ENCODE measurements at regions not wholly inside any gene's neighbourhood (a gene's known extent, or its start where the extent isn't known, plus 50 kb on each side); places are given as distances from the start of the nearest gene placed in this dataset.

- intact Hi-C loops (cut with micrococcal nuclease) = no loop called here
- no peaks in the 10 kb centered on the region for H3K27me3 ChIP-seq (replicated peaks in 1 of 4; ENCODE audit: control extremely low read depth in 1 of 4, control insufficient read depth in 3 of 4, insufficient read depth in 4 of 4, low read length in 3 of 4)
Observed at GRCh38 chr1:62978741-62979140, 194.8 kb downstream of the ATG4C start.

GRCh38 chr1:62981434-62981833 is 197.5 kb downstream of the ATG4C start:
- Histone ChIP-seq H3K36me3 (replicated peaks in 1 of 2; ENCODE audit: control extremely low read depth in 1 of 2, control insufficient read depth in 1 of 2, extremely low read depth in 1 of 2, insufficient read depth in 2 of 2, low read length in 1 of 2) (no peaks in the 10 kb centered on the region), H4K20me1 (ENCODE audit: control insufficient read depth, insufficient read depth, low read length, poor library complexity, severe bottlenecking) (no peaks in the 10 kb centered on the region), H3K27me3 (replicated peaks in 1 of 4; ENCODE audit: control extremely low read depth in 1 of 4, control insufficient read depth in 3 of 4, insufficient read depth in 4 of 4, low read length in 3 of 4) (no peaks in the 10 kb centered on the region), H2AFZ (ENCODE audit: insufficient read depth, low read depth, low read length, poor library complexity, severe bottlenecking) (no peak overlapping the region), H3K4me2 (replicated peaks; ENCODE audit: low read depth, low read length, poor library complexity, severe bottlenecking) (no peak overlapping the region), H3K4me3 (ENCODE audit: control extremely low read depth in 1 of 5, extremely low read depth in 1 of 5, insufficient read depth in 1 of 5, low read depth in 2 of 5, low read length in 4 of 5) (no peak overlapping the region), H3K27ac (ENCODE audit: low read length in 2 of 2) (no peak overlapping the region), H3K9me3 (ENCODE audit: control extremely low read depth in 1 of 3, control insufficient read depth in 2 of 3, insufficient read depth in 1 of 3, low read length in 2 of 3) (no peaks in the 10 kb centered on the region), H3K9ac (ENCODE audit: low read length) (no peak overlapping the region), H3K4me1 (ENCODE audit: control insufficient read depth in 2 of 2, insufficient read depth in 2 of 2, low read length in 2 of 2) (no peaks in the 10 kb centered on the region), H3K79me2 (ENCODE audit: control insufficient read depth, insufficient read depth, low read length) (no peaks in the 10 kb centered on the region)
- Mint-ChIP-seq H3K9me3 (ENCODE audit: insufficient read depth) (no peaks in the 10 kb centered on the region), H3K27me3 (peaks cover 19% of the 10 kb centered on the region), H3K4me3 (no peak overlapping the region), H3K27ac (no peak overlapping the region), H3K4me1 (no peaks in the 10 kb centered on the region)
- WGBS (ENCODE audit: insufficient coverage) = no CpG with 5 or more reads among the region's 5 CpGs
- intact Hi-C loops (cut with micrococcal nuclease) = no loop called here
- ATAC-seq (ENCODE audit: low read depth) = no peak
- no peak for DNase-seq
- TF ChIP-seq EZH2 (IDR thresholded peaks at IDR 0.05; ENCODE audit: borderline replicate concordance, insufficient read depth, low read depth, low read length, poor library complexity, severe bottlenecking) = no peak
- TF ChIP-seq CTCF (IDR thresholded peaks at IDR 0.05) = no peak
- ChIA-PET POLR2A (no interaction called here), CTCF (no interaction called here)

More at GRCh38 chr1:62978741-62979140, 194.8 kb downstream of the ATG4C start:
- Histone ChIP-seq H3K9ac (ENCODE audit: low read length) (no peak overlapping the region), H3K36me3 (replicated peaks in 1 of 2; ENCODE audit: control extremely low read depth in 1 of 2, control insufficient read depth in 1 of 2, extremely low read depth in 1 of 2, insufficient read depth in 2 of 2, low read length in 1 of 2) (no peaks in the 10 kb centered on the region), H4K20me1 (ENCODE audit: control insufficient read depth, insufficient read depth, low read length, poor library complexity, severe bottlenecking) (no peaks in the 10 kb centered on the region), H3K9me3 (ENCODE audit: control extremely low read depth in 1 of 3, control insufficient read depth in 2 of 3, insufficient read depth in 1 of 3, low read length in 2 of 3) (no peaks in the 10 kb centered on the region), H3K4me2 (replicated peaks; ENCODE audit: low read depth, low read length, poor library complexity, severe bottlenecking) (no peak overlapping the region), H3K4me1 (ENCODE audit: control insufficient read depth in 2 of 2, insufficient read depth in 2 of 2, low read length in 2 of 2) (no peaks in the 10 kb centered on the region), H3K79me2 (ENCODE audit: control insufficient read depth, insufficient read depth, low read length) (no peaks in the 10 kb centered on the region), H2AFZ (ENCODE audit: insufficient read depth, low read depth, low read length, poor library complexity, severe bottlenecking) (no peak overlapping the region), H3K4me3 (ENCODE audit: control extremely low read depth in 1 of 5, extremely low read depth in 1 of 5, insufficient read depth in 1 of 5, low read depth in 2 of 5, low read length in 4 of 5) (no peak overlapping the region), H3K27ac (ENCODE audit: low read length in 2 of 2) (no peak overlapping the region)
- no peak for DNase-seq
- Mint-ChIP-seq H3K27ac (no peak overlapping the region), H3K27me3 (peaks cover 8% of the 10 kb centered on the region), H3K4me3 (no peak overlapping the region), H3K4me1 (no peaks in the 10 kb centered on the region), H3K9me3 (ENCODE audit: insufficient read depth) (no peaks in the 10 kb centered on the region)
- no peak for TF ChIP-seq EZH2 (IDR thresholded peaks at IDR 0.05; ENCODE audit: borderline replicate concordance, insufficient read depth, low read depth, low read length, poor library complexity, severe bottlenecking)
- no peak for TF ChIP-seq CTCF (IDR thresholded peaks at IDR 0.05)
- WGBS (ENCODE audit: insufficient coverage) = 100% methylated on average over 1 of the region's 2 CpGs
- POLR2A ChIA-PET = no interaction called here
- CTCF ChIA-PET = no interaction called here
- ATAC-seq (ENCODE audit: low read depth) = no peak

Measured in B cell (primary cell).